Medulla oblongata (tissue), 1 donor: ENCODE measurements at regions not wholly inside any gene's neighbourhood (a gene's known extent, or its start where the extent isn't known, plus 50 kb on each side); places are given as distances from the start of the nearest gene placed in this dataset.
"Not testable (repeated sequence)": the region's sequence is repeated elsewhere in the genome, so short reads cannot be mapped to it uniquely, and the experiment has no call there.

ENCODE experiments used
- DNase-seq: peaks from one replicate; pipeline ENCODE4 v3.0.0-alpha.2; 2015; ENCODE audit errors: extremely low spot score

DNA sequence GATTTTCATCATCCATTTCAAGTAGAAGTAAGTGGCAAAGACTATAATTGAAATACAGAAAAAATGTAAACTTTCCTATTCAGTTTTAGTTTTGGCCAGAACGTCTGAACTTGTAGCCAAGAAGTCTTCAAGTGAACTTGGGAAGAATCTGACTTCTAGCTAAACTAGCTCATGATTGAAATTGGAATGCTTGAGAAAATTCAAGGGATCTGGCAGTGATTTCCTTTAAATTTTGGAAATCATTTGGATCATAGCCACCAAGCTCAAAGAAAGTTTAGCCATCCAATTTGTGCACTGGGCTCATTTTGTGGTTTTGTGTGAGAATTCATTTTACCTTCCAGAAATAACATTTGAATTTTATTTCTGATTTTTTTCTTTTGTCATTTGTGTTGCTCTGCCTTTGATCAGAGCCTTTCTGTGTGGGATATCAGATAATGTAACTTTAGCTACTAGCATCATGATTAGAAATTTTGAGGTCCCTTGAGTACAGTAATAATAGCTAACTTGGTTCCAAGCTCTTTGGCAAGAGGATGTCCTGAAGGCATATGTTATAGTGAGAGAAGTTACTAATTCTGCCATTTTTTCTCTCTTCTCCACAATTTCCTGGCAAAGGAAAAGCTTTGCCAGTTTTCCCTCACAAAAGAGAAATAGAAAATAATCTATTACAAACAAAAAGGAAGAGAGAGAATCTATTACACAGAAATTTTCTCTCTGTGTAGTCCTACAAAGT lies 2123.7 kb upstream of the RAG2 start:
- no peak for DNase-seq

DNA sequence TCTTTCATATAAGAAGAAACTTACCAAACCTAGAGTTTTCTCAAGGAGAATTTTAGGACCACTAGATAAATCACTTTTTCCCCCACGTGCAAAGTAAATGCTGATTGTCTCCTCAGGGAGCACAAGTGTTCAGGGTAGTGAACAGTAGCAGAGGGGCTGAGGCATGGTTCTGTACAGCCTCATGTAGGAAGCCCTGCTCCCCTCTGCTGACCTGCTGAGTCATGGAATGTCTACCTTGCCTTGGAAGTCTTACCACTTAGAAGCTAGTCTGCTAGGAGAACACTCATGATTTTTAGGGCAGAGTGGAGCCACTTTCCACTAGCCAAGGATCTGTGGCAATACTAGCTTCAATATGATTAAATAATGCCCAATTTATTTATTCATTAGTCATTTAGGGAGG lies 2120.6 kb upstream of the RAG2 start:
- no peak for DNase-seq

DNA sequence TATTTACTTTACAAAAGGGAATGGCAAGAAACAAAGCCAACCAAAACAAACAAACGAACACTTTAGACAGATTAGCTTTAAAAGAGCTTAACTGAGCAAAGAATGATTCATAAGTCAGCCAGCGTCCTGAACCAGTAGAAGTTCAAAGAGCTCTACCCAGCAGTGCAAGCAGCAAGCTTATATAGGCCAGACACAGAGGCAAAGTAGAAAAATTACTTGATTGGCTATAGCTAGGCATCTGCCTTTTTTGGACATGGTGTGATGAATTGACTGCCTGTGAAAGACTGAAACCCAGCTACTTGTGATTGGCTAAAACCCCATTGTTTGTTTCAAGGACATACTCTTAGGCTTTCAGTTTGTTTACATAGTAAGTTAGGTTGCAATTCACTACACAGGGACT lies 2120.0 kb upstream of the RAG2 start:
- no peak for DNase-seq

DNA sequence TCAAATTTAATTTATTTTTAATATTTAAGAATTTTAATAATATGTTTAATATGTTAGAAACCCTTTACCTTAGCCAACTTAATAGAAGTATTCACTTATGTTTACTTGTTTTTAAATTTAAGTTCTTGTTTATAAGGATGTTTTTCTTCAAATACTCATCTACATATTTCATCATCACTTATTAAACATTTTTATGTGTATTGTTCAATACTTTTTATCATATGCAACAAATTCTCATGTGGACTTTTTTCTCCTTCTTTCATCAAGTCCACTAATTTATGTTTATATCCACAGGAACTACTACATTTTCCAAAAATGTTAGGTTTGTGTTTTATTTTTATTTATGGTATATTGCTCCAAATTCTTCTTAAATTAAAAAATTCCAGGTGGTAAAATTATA lies 2113.1 kb upstream of the RAG2 start:
- no peak for DNase-seq

DNA sequence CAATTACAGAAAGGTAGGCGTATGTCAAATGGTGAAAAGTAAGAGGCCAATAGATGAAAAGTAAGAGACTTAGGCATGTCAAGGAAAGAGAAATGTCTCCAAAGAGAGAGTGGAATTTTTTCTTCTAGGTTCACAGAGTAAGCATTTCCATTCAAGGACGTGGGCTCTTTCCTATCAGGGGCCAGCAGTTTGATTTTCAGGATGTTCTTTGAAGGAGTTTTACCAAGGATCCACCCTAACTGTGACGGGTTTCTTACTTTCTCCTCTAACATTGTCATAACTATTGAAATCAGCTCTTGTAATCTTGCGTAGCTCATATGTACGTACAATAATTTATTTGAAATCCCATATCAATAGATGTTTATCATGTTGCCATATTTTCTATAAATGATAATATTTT lies 2112.2 kb upstream of the RAG2 start:
- no peak for DNase-seq

DNA sequence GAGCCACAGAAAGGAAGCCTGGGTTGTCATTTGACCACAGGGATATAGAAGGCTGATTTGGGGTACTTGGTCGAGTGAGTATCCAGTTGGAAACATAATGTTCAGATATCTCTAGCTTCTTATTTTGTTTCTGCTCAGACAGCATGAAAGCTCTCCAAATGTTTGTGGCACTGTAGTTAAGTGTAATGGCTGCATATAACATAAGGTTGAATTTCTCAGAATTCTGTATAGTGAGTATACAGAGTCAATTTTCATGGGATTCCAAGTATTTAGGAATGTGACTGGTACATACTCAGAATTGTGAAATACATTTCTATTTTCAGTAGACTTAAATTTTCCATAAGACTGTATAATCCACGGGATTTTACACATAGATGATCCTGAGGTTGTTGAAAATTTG lies 2102.1 kb upstream of the RAG2 start:
- no peak for DNase-seq

DNA sequence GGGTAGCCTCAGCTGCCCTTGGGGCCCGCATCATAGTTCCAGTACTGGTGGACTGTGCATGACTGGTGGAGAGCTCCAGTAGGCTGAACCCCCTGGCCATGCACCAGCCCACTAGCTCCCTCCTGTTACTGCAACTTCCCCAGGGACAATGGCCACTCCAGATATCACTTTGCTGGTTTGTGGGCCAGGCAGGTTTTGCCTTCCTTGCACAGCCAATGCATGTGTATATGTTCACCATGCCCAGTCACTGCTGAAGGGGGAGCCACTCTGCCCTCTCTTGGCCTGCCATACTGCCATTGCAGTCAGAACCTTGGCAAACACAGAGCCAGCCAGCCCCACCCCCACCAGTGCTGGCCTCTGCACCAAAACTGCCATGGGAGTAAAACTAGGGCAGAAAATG lies 2095.3 kb upstream of the RAG2 start:
- DNase-seq = no peak

DNA sequence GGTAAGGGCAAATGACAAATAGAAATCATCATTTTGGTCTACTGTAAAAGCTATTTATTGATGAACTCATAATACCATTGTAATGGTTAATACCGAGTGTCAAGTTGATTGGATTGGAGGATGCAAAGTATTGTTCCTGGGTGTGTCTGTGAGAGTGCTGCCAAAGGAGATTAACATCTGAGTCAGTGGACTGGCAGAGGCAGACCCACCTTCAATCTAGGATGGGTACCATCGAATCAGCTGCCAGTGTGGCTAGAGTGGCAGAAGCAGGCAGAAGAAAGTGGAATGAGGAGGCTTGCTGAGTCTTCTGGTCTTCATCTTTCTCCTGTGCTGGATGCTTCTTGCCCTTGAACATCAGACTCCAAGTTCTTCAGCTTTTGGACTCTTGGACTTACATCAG lies 2092.2 kb upstream of the RAG2 start:
- not testable (repeated sequence) for DNase-seq

DNA sequence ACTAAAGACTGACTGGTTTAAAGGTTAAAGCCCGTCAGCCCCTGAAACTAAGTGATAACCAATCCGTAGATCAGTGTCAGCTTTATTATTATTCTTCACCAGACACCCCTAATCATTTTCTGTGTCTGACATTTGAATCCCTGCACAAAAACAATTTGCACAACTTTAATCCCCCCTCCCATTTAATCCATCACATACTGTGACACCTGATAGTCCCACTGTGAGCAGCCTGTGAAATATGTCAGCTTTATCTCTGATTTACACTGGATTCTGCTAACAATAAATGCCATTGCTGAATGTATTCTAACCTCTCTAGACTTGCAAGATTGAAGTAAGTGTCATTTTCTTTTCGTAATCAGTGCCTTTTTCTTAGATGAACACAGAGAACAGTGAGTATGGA lies 2089.0 kb upstream of the RAG2 start:
- no peak for DNase-seq

DNA sequence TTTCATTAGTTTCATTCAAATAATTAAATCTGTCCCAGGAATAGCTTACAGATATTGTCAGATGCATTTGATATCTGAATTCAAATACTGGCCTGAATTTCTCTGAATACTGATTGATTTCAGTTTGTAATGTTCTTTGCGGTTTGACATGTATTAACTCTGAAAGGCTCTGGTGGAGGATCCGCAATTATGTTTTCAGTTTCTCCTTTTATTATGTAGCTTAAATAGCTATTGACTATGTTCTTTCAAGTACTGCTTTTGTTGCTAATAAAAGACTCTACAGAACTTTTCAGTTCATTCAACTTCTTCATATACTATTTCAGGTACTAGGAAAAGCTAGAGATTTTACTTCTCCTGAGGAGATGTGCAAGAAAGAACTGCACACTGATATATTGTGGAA lies 2085.4 kb upstream of the RAG2 start:
- DNase-seq = no peak

DNA sequence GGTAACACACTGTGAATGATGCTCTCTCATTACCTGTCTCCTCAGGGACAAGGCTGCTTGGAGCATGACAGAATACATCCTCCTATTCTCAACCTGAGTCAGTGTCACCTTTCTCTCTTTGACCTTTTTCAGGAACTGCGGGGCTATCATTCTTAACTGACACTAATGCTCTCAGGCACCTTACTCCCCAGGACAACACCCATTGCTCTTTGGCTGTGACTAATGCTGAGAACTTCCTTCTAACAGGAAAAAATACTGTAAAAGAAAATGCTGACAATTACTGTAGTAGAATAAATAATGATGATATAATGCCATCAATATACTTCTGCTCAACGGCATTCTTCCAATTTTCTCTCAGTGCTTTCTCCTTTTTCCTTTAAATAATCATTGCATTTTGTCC lies 2082.7 kb upstream of the RAG2 start:
- no peak for DNase-seq

DNA sequence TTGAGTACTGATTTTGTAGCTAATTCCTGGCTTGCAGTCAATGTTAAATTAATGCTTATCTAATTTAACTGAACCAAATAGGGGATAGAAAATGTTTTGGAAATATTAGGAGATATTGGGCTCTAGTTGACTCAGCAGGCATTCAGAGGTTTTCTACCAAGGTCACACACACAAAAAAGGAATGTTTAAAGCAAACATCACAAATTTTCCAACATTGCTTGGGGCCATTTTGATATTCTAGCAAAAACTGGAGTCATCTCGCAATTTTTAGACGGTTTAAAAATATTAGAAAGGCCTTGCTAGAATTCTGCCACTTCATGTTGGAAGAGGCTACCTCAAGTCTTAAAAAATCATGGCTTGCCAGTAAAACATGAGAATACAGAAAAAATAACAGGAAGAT lies 2082.1 kb upstream of the RAG2 start:
- DNase-seq = no peak

DNA sequence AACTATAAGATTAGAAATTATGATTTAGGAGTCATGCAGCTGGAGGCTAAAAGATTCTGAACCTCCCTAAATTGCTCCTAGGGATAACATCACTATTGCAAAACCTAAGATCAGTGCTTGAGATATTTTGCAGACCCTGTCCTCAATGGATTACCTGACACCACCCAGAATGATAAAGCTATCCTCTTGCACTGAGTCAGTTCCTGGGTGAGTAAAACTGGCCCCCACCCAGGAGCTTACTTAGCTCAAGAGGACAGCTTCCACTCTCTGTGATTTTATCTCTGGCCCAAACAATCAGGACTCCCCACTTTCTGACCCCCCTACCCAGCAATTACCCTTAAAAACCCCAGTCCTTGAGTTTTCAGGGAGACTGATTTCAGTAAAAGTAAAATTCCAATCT lies 2074.4 kb upstream of the RAG2 start:
- DNase-seq = no peak

DNA sequence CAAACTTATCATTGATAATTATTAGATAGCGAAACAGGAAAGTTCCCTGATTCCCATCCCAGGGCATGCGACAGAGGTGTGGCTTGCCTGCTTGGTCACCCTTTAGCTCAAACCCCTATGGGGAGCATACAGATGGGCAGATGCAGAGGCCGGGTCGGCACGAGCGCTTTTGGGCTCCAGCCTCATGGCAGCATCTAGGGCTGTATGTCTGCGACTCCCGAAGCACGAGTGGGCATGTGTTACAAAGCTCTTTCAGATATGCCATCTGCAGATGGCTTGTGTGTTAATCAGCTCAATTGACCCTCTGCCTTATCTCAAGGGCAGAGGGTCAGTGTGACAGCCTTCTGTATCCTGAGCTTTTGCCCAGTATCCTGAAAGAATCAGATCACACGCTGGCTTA lies 2069.3 kb upstream of the RAG2 start:
- no peak for DNase-seq

DNA sequence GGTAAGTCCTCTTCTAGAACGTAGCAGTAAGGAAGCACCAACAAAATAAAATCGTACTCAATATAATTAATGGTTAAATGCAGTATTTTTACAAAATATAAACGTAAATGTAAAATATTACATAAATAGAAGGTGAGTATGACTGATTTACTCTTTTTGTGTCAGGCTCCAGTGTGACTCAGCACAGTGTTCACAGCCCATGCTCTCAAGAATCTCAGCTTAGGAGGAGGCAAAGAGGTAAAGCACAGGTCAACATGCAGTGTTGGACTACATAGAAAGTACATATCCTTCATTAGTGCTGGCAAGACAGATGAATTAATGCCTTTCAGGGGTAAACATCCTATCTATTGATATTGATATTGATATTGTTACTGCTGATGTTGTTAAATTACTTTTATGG lies 2050.6 kb upstream of the RAG2 start:
- no peak for DNase-seq

DNA sequence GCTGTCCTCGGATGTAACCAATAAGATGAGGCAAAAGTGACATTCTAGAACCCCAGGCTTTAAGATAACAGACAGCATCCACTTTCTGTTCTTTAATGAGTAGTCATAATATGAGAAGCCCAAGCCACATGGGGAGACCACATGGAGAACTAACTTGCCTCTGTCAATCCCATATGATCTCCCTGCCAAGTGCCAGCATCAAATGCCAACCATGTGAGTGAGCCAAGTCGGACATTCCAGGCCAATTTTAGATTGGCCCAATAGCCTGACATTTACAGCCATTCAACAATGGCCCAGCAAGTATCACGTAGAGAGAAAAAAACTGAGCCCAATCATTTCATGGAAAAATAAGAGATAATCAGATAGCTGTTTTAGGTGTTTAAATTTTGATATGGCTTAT lies 2048.3 kb upstream of the RAG2 start:
- DNase-seq = no peak

DNA sequence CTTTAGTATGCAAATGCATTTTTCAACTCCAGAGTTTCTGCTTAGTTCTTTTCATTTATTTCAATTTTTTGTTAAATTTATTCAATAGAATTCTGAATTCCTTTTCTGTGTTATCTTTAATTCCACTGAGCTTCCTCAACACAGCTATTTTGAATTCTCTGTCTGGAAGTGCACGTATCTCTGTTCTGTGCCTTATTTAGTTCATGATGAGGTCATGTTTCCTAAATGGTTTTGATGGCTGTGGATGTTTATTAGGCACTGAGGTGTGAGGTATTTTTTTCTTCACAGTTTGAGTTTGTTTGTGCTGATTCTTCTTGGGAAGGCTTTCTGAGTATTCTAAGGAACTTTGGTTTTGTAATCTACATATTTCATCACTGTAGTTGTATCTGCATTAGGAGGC lies 2042.8 kb upstream of the RAG2 start:
- DNase-seq = no peak

DNA sequence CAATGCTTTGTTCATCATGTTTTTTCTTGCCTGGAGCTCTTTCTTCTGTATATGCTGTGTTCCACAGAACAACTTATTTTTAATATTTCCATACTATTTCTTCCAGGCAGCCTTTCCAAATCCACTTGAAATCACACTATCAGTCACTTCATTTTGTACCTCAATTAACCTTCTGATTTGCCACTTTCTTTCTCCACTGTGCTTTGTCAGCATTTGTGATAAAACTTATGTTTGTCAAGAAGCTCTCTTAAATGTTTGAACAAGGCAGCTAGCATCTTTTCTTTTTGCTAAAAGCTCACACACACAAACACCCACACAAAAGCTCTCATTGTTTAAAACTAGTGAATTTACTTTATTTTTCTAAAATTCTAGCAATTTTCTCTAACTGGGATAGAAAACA lies 2014.7 kb upstream of the RAG2 start:
- no peak for DNase-seq

DNA sequence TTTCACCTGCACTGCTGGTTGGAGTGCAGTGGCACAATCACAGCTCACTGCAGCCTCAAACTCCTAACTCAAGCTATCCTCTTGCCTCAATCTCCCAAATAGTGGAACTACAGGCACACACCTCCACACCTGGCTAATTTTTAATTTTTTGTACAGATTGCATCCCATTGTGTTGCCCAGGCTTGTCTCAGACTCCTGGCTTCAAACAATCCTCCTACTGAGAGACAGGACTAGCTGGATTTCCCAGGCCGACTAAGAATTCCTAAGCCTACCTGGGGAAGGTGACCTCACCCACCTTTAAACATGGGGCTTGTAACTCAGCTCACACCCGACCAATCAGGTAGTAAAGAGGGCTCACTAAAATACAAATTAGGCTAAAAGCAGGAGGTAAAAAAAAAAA lies 2003.3 kb upstream of the RAG2 start:
- DNase-seq = not testable (repeated sequence)

DNA sequence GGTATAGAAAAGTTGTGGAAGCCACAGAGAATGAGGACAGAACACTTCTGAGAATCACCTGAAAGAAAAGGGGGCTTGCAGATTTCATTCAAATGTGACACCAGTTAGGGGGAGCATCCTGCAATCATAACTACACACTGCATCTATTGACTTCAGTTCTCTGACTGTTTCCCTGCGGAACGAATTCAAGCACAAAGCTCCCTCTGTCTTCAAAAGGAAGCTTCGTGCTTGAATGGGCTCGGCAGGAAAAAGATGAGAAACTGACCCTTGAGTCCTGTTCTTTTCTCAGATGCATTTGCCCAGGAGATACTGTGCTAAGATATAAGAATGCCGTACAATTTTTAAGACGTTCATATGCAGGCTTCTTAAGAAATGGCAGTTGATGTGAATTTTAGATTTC lies 2000.4 kb upstream of the RAG2 start:
- peak; percentile 46 for DNase-seq

DNA sequence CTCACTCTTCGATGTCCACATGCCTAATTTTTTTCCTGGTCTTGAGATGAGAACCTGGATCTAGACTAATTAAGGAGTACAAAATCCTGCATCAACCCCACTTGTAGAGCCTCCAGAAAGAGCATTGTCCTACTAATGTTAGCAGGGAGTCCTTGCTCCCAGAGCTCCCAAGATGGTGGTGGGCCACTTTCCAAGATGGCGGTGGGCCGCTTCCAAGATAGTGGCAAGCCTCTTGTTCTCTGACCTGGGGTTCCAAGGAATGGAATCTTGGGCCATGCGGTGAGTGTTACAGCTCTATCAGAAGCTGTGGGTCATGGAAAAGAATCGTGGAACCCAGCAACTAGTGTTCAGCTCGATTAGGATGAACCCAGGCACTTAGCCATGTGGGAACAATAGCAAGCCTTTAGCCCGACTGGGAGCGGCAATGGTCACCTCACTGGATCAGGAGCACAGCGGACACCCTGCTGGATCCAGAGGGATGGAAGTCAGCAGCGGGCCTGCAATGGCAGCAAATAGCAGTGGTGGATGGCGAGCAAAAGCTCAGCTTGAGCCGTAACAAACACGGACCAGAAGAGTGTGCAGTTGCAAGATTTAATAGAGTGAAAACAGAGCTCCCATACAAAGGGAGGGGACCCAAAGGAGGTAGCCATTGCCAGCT lies 1997.5 kb upstream of the RAG2 start:
- not testable (repeated sequence) for DNase-seq

DNA sequence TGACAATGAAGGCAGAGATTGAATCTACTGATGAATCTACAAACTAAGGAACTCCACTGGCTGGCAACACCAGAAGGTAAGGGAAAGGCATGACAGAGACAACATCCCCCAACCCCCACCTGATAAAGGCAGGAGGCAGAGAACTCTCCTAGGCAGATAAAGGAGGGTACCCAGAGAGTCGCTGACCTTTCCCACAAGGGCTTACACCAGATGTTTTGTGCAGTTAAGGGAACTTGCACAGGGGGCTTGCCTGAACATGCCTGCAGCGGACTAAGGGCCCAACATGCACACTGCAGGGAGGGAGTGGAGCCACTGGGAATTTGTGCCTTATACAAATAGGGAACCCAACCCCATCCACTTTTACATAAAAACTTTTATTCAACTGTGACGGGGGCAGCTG lies 1996.9 kb upstream of the RAG2 start:
- DNase-seq = no peak

DNA sequence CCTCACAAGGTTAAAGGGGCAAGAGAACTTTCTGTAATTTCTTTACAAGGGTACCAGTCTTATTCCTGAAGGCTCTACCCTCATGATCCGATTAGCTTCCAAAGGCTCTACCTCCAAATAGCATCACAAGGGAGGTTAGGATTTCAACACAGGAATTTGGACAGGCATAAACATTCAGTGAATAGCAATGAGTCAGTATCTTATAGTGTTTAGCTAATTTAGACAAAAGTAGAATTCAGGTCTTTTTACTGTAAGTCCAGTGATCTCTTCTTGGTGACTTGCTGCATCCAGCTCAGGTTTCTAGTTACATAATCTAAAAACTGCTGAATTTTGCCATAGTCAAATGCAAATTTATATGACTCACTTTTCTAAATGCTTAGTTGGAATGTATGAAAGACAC lies 1995.6 kb upstream of the RAG2 start:
- no peak for DNase-seq

DNA sequence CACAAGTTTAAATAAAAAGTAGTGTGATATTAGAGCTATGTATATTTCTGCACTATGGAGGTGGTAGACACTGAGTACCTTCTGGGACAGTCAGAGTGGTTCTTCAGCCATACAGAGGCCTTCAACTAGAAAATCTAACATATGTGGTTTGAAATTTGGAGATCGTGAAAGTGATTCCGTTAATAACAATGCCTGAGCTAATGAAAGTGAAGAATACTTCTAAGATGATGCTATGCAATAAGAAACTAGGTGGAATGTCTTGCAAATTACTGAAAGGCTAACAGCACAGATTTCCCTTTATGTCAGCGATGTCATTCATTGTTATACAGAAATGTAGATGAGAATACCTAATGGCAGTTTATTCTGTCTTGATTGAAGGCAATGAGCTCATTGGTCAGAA lies 1984.7 kb upstream of the RAG2 start:
- no peak for DNase-seq
